Dendritic cell treated with granulocyte-macrophage colony-stimulating factor and Interleukin-4, amounts not matched to agents 40 ng/mL and 50 ng/mL, for 4 days (primary cell): ENCODE measurements at regions not wholly inside any gene's neighbourhood (a gene's known extent, or its start where the extent isn't known, plus 50 kb on each side); places are given as distances from the start of the nearest gene placed in this dataset.
A peak's percentile ranks its signal among the peaks of the same experiment; 100 is the strongest.
"Not testable (repeated sequence)": the region's sequence is repeated elsewhere in the genome, so short reads cannot be mapped to it uniquely, and the experiment has no call there.

Source experiments
- H3K27ac Mint-ChIP-seq: one replicate; pipeline ENCODE4 v1.8.0; 2022; ENCODE audit warnings: mild to moderate bottlenecking, mixed read lengths
- H3K27me3 Mint-ChIP-seq: one replicate; pipeline ENCODE4 v1.8.0; 2022; ENCODE audit warnings: mild to moderate bottlenecking, mixed read lengths
- H3K36me3 Mint-ChIP-seq: one replicate; pipeline ENCODE4 v1.8.0; 2022; ENCODE audit warnings: low read depth, mixed read lengths
- H3K4me1 Mint-ChIP-seq: one replicate; pipeline ENCODE4 v1.8.0; 2022; ENCODE audit warnings: low read depth, mixed read lengths
- H3K4me3 Mint-ChIP-seq: one replicate; pipeline ENCODE4 v1.8.0; 2022; ENCODE audit warnings: mild to moderate bottlenecking, moderate library complexity, mixed read lengths
- H3K9me3 Mint-ChIP-seq: one replicate; pipeline ENCODE4 v1.8.0; 2022; ENCODE audit warnings: mixed read lengths
- intact Hi-C: fragments of 100-400 bp; cut with micrococcal nuclease; formaldehyde crosslinking; loops from one replicate; pipeline ENCODE4 v1.15.0; 2022

- Mint-ChIP-seq H3K9me3 (no peaks in the 10 kb centered on the region), H3K4me3 (no peak overlapping the region), H3K27me3 (peaks cover 6% of the 10 kb centered on the region), H3K4me1 (peaks cover 49% of the 10 kb centered on the region), H3K27ac (no peak overlapping the region), H3K36me3 (no peaks in the 10 kb centered on the region)
- intact Hi-C loops: no loop called here
Observed at GRCh38 chr4:83213640-83214039, 71.0 kb downstream of the COQ2 start.

GRCh38 chr4:83212041-83212851 is 72.4 kb downstream of the COQ2 start:
- peaks cover 35% of the 10 kb centered on the region for H3K4me1 Mint-ChIP-seq
- no peaks in the 10 kb centered on the region for H3K9me3 Mint-ChIP-seq
- H3K36me3 Mint-ChIP-seq: no peaks in the 10 kb centered on the region
- H3K27ac Mint-ChIP-seq: no peak overlapping the region
- peaks cover 9% of the 10 kb centered on the region for H3K27me3 Mint-ChIP-seq
- intact Hi-C loops: no loop called here
- H3K4me3 Mint-ChIP-seq: no peak overlapping the region

GRCh38 chr4:83209419-83209818 is 75.2 kb downstream of the COQ2 start:
- H3K36me3 Mint-ChIP-seq: no peaks in the 10 kb centered on the region
- H3K27ac Mint-ChIP-seq: no peak overlapping the region
- peaks cover 14% of the 10 kb centered on the region for H3K4me1 Mint-ChIP-seq
- H3K27me3 Mint-ChIP-seq: peaks cover 9% of the 10 kb centered on the region
- no peaks in the 10 kb centered on the region for H3K9me3 Mint-ChIP-seq
- no peak overlapping the region for H3K4me3 Mint-ChIP-seq
- intact Hi-C loops: no loop called here

GRCh38 chr4:83208371-83209365 is 75.9 kb downstream of the COQ2 start:
- H3K9me3 Mint-ChIP-seq: no peaks in the 10 kb centered on the region
- H3K36me3 Mint-ChIP-seq: no peaks in the 10 kb centered on the region
- no peak overlapping the region for H3K4me3 Mint-ChIP-seq
- peaks cover 9% of the 10 kb centered on the region for H3K27me3 Mint-ChIP-seq
- intact Hi-C loops: no loop called here
- H3K27ac Mint-ChIP-seq: no peak overlapping the region
- peaks cover 14% of the 10 kb centered on the region for H3K4me1 Mint-ChIP-seq

GRCh38 chr4:83207497-83208101 is 77.0 kb downstream of the COQ2 start:
- intact Hi-C loops: no loop called here
- Mint-ChIP-seq H3K4me1 (peaks cover 14% of the 10 kb centered on the region), H3K9me3 (no peaks in the 10 kb centered on the region), H3K27ac (no peak overlapping the region), H3K27me3 (peaks cover 9% of the 10 kb centered on the region), H3K4me3 (no peak overlapping the region), H3K36me3 (no peaks in the 10 kb centered on the region)

GRCh38 chr4:83205760-83206159 is 78.8 kb downstream of the COQ2 start:
- Mint-ChIP-seq H3K27ac (no peak overlapping the region), H3K9me3 (no peaks in the 10 kb centered on the region), H3K4me3 (no peak overlapping the region), H3K36me3 (no peaks in the 10 kb centered on the region), H3K27me3 (peaks cover 9% of the 10 kb centered on the region), H3K4me1 (peaks cover 14% of the 10 kb centered on the region)
- intact Hi-C loops: no loop called here

- no peaks in the 10 kb centered on the region for H3K36me3 Mint-ChIP-seq
- no peak overlapping the region for H3K27ac Mint-ChIP-seq
- H3K27me3 Mint-ChIP-seq: peaks cover 7% of the 10 kb centered on the region
- H3K4me3 Mint-ChIP-seq: no peak overlapping the region
- H3K9me3 Mint-ChIP-seq: no peaks in the 10 kb centered on the region
- intact Hi-C loops: no loop called here
- H3K4me1 Mint-ChIP-seq: peaks cover 10% of the 10 kb centered on the region
Observed at GRCh38 chr4:83204731-83205130, 79.9 kb downstream of the COQ2 start.

GRCh38 chr4:83201761-83202160 is 82.8 kb downstream of the COQ2 start:
- H3K27ac Mint-ChIP-seq: no peak overlapping the region
- H3K4me3 Mint-ChIP-seq: no peak overlapping the region
- intact Hi-C loops: no loop called here
- H3K4me1 Mint-ChIP-seq: peaks cover 23% of the 10 kb centered on the region
- H3K9me3 Mint-ChIP-seq: no peaks in the 10 kb centered on the region
- H3K36me3 Mint-ChIP-seq: no peaks in the 10 kb centered on the region
- H3K27me3 Mint-ChIP-seq: no peaks in the 10 kb centered on the region

- H3K4me1 Mint-ChIP-seq: peaks cover 50% of the 10 kb centered on the region
- H3K9me3 Mint-ChIP-seq: no peaks in the 10 kb centered on the region
- H3K36me3 Mint-ChIP-seq: no peaks in the 10 kb centered on the region
- H3K27ac Mint-ChIP-seq: peak overlapping the region; percentile 82
- H3K27me3 Mint-ChIP-seq: no peaks in the 10 kb centered on the region
- intact Hi-C loops: loop anchor here (5.0 kb wide), 1 partner anchor 45 kb away; no protein-coding TSS in a partner anchor
- H3K4me3 Mint-ChIP-seq: no peak overlapping the region
Observed at GRCh38 chr4:83197555-83198235, 83.2 kb upstream of the PLAC8 start.

GRCh38 chr4:83196921-83197320 is 82.4 kb upstream of the PLAC8 start:
- H3K27me3 Mint-ChIP-seq: no peaks in the 10 kb centered on the region
- no peaks in the 10 kb centered on the region for H3K9me3 Mint-ChIP-seq
- peak overlapping the region; percentile 82 for H3K27ac Mint-ChIP-seq
- H3K4me3 Mint-ChIP-seq: no peak overlapping the region
- no peaks in the 10 kb centered on the region for H3K36me3 Mint-ChIP-seq
- intact Hi-C loops: loop anchor here (5.0 kb wide), 1 partner anchor 45 kb away; no protein-coding TSS in a partner anchor
- peaks cover 56% of the 10 kb centered on the region for H3K4me1 Mint-ChIP-seq

- Mint-ChIP-seq H3K4me3 (no peak overlapping the region), H3K27me3 (no peaks in the 10 kb centered on the region), H3K27ac (peak overlapping the region; percentile 72), H3K9me3 (no peaks in the 10 kb centered on the region), H3K36me3 (no peaks in the 10 kb centered on the region), H3K4me1 (peaks cover 65% of the 10 kb centered on the region)
- intact Hi-C loops: loop anchor here (5.0 kb wide), 1 partner anchor 47 kb away; no protein-coding TSS in a partner anchor
Observed at GRCh38 chr4:83195269-83195668, 80.7 kb upstream of the PLAC8 start.

GRCh38 chr4:83194588-83194987 is 80.1 kb upstream of the PLAC8 start:
- H3K4me1 Mint-ChIP-seq: peaks cover 65% of the 10 kb centered on the region

GRCh38 chr4:83192634-83193033 is 78.1 kb upstream of the PLAC8 start:
- no peaks in the 10 kb centered on the region for H3K9me3 Mint-ChIP-seq
- peaks cover 59% of the 10 kb centered on the region for H3K4me1 Mint-ChIP-seq
- H3K27me3 Mint-ChIP-seq: peaks cover 2% of the 10 kb centered on the region
- H3K36me3 Mint-ChIP-seq: no peaks in the 10 kb centered on the region
- no peak overlapping the region for H3K27ac Mint-ChIP-seq
- H3K4me3 Mint-ChIP-seq: no peak overlapping the region
- intact Hi-C loops: no loop called here

More at GRCh38 chr4:83194588-83194987, 80.1 kb upstream of the PLAC8 start:
- H3K36me3 Mint-ChIP-seq, H3K27me3 Mint-ChIP-seq, H3K4me3 Mint-ChIP-seq, intact Hi-C loops, H3K9me3 Mint-ChIP-seq: not testable (repeated sequence)
- H3K27ac Mint-ChIP-seq: peak overlapping the region; percentile 72
